ENCODE measurements at regions not wholly inside any gene's neighbourhood (a gene's known extent, or its start where the extent isn't known, plus 50 kb on each side); places are given as distances from the start of the nearest gene placed in this dataset.

DNA sequence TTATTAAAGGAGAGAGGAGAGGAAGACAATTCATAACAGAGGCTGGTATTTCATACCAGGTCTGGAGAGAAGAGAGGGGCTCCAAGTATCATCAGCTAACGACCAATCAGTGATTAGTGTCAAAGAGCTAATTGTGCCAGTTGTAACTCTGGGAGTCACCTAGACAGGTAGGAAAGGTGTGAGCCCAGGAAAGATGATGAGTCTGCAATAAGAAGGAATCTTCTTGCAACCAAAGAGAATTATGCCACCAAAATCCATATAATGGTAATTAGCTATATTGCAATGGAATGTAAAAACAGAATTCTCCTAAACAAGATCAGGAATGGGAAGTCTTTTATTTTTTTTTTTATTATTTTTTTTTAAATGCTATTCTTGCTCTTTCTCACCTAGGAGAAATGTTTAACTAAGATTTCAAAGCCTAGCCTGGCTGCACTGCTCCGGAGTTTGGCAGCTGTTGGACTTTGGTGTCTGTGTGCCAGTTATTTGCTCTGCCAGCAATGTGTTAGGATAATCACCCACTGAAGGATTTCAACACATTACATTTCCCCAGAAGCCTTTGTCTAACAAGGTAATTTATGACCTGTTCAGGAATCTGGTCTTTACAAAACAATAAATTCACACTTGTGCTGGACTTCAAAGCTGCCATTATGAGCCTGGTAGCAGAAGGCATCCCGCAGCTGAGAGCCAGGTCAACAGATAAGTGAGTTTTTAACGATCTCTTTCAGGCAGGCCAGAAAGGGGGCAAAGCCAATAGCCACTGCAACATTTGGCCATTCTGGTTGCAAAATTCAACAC, 89.4 kb downstream of the FOXB1 start:
- TF ChIP-seq, protein P1, sequence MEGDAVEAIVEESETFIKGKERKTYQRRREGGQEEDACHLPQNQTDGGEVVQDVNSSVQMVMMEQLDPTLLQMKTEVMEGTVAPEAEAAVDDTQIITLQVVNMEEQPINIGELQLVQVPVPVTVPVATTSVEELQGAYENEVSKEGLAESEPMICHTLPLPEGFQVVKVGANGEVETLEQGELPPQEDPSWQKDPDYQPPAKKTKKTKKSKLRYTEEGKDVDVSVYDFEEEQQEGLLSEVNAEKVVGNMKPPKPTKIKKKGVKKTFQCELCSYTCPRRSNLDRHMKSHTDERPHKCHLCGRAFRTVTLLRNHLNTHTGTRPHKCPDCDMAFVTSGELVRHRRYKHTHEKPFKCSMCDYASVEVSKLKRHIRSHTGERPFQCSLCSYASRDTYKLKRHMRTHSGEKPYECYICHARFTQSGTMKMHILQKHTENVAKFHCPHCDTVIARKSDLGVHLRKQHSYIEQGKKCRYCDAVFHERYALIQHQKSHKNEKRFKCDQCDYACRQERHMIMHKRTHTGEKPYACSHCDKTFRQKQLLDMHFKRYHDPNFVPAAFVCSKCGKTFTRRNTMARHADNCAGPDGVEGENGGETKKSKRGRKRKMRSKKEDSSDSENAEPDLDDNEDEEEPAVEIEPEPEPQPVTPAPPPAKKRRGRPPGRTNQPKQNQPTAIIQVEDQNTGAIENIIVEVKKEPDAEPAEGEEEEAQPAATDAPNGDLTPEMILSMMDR (IDR thresholded peaks at IDR 0.05), result no peak
- no peak for TF ChIP-seq POLR2A (IDR thresholded peaks at IDR 0.05)
- TF ChIP-seq POLR2AphosphoS5 (IDR thresholded peaks at IDR 0.05), result no peak

Data from breast epithelium (tissue), 3 donors.